Small intestine (tissue), 7 donors: ENCODE measurements at regions not wholly inside any gene's neighbourhood (a gene's known extent, or its start where the extent isn't known, plus 50 kb on each side); places are given as distances from the start of the nearest gene placed in this dataset.

Source experiments
- DNase-seq, 2 donors: peaks; one replicate each; pipeline versions ENCODE4 v3.0.0 to v3.0.0-alpha.2; 2013
- FAIRE-seq: peaks from 2 replicates; lab custom pipeline; 2012; peaks lifted over from hg19 to GRCh38; lab: Jason Lieb, UNC
- H3K27ac ChIP-seq, 3 donors: one replicate each; pipeline ENCODE4 v1.5.1; 2013; ENCODE audit warnings: low read length in 2 of 3, mild to moderate bottlenecking in 2 of 3, control low read depth in 1 of 3, inconsistent platforms in 1 of 3, low read depth in 1 of 3, moderate library complexity in 1 of 3
- H3K27me3 ChIP-seq, 3 donors: one replicate each; pipeline ENCODE4 v1.6.1; 2013; ENCODE audit warnings: low read length in 3 of 3, inconsistent platforms in 1 of 3; ENCODE audit not compliant: control insufficient read depth in 3 of 3, insufficient read depth in 3 of 3
- H3K36me3 ChIP-seq, 3 donors: one replicate each; pipeline ENCODE4 v1.6.1; 2013; ENCODE audit warnings: low read length in 3 of 3, inconsistent platforms in 1 of 3, low read depth in 1 of 3, mild to moderate bottlenecking in 1 of 3, moderate library complexity in 1 of 3; ENCODE audit not compliant: control insufficient read depth in 3 of 3, insufficient read depth in 2 of 3
- H3K4me1 ChIP-seq, 3 donors: one replicate each; pipeline ENCODE4 v1.6.1; 2013; ENCODE audit warnings: low read length in 2 of 3, inconsistent platforms in 1 of 3, low read depth in 1 of 3, mild to moderate bottlenecking in 1 of 3, moderate library complexity in 1 of 3; ENCODE audit not compliant: control insufficient read depth in 3 of 3, insufficient read depth in 2 of 3
- H3K4me3 ChIP-seq, 3 donors: one replicate each; pipeline ENCODE4 v1.5.1; 2013; ENCODE audit warnings: low read length in 3 of 3, control low read depth in 1 of 3, inconsistent platforms in 1 of 3, low read depth in 1 of 3, mild to moderate bottlenecking in 1 of 3, moderate library complexity in 1 of 3
- H3K9me3 ChIP-seq, 2 donors: one replicate each; pipeline ENCODE4 v1.6.1; 2013; ENCODE audit warnings: low read depth in 1 of 2, low read length in 1 of 2; ENCODE audit not compliant: control insufficient read depth in 2 of 2, insufficient read depth in 1 of 2
- WGBS, 3 donors: extraction: QIAGEN DNeasy Blood & Tissue Kit; methylation state at CpG; one replicate each; pipeline ENCODE4 v1.1.7; 2013; 5-methylcytosine and 5-hydroxymethylcytosine counted together
- donor health status: healthy with polysubstance abuse.
- donor health status: control.
- donor health status: control.
- donor health status: Bipolar disorder and iron deficiency.
- donor health status: healthy.

DNA sequence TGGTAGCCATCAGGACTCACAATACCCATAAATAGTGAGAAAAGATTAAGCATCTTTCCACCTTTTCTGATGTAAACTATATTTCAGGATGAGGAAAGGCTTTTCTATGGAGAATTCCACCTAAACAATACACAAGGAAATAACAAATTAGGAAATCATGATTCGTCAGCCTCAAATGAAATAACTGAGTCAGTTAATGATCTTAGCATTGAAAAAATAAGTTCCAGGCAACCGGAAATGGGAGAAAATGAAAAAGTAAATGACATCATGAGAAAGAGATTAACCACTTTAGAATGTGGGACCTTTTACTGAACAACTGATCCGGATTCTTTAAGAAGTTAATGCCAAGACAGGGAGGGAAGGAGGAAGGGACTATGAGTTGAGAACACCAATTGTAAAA lies 742.3 kb downstream of the TNS3 start:
- no peaks in the 10 kb centered on the region for H3K4me1 ChIP-seq
- H3K27ac ChIP-seq: no peak overlapping the region
- H3K4me3 ChIP-seq: no peak overlapping the region
- 78 to 84% (median 83%) methylated on average over 3 of the region's 3 CpGs for WGBS, 3 donors
- DNase-seq: no peak
- no peaks in the 10 kb centered on the region for H3K27me3 ChIP-seq
- H3K36me3 ChIP-seq: no peaks in the 10 kb centered on the region
- FAIRE-seq: no peak
- H3K9me3 ChIP-seq: no peaks in the 10 kb centered on the region

DNA sequence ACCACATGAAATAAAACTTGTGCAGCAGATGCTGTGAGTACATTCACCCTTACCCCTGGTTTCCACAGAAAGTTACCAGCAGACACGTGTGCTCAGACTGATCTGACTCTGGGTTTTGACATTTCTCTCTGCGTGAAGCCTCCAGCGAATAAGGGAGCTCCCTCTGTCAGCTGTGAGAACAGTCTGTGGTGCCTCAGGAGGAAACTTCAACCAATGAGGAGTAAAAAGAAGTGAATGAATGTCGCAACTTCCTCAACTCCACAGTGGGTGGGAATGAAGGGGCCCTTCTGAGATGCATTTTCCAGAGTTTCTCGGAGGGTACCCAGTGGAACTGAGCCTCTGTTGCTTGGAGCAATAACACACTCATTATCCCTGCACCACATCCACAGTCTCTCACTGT lies 743.4 kb downstream of the TNS3 start:
- Histone ChIP-seq H3K9me3 (no peaks in the 10 kb centered on the region), H3K36me3 (no peaks in the 10 kb centered on the region), H3K4me3 (no peak overlapping the region), H3K4me1 (no peaks in the 10 kb centered on the region), H3K27ac (no peak overlapping the region), H3K27me3 (no peaks in the 10 kb centered on the region)
- FAIRE-seq (no peak), DNase-seq (no peak)
- WGBS, 3 donors: 69 to 89% (median 87%) methylated on average over 5 of the region's 5 CpGs

DNA sequence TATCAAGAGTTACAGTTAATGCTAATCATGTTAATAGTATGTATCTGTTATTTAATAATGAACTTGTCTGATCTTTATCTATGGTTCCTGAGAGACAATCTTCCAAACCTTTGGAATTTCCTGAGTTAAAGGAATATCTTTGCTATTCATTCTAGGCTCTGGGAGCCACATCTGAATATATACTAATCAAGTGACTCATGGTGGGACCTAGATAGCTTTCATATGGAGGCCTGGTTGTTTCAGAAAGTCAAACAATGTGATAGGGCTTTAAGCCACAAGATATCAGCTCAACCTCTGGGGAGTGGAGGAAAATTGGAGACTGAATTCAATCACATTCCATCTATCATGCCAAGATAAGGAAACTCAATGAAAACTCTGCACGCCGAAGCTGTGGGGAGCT lies 746.4 kb downstream of the TNS3 start:
- Histone ChIP-seq H3K27me3 (no peaks in the 10 kb centered on the region), H3K36me3 (no peaks in the 10 kb centered on the region), H3K27ac (no peak overlapping the region), H3K4me3 (no peak overlapping the region), H3K4me1 (no peaks in the 10 kb centered on the region), H3K9me3 (no peaks in the 10 kb centered on the region)
- WGBS, 3 donors: 35 to 76% (median 73%) methylated on average over 2 of the region's 2 CpGs
- DNase-seq: no peak
- no peak for FAIRE-seq

DNA sequence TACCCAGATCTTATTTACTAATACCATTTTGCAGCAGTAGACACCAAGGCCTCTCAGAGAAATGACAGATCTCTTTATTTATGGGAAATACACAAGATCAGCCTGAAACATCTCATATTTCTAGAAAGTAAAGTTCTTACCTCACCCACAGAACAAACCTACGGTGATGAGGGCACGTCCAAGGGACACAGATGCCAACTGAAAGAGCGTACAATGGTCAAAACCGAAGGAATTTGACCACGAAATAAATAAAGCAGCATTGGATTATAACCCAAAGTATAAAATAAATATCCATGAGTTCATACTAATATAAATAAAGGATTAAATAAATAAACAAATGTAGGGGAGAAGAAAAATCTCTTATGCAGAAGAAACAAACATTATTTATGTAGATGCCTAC lies 747.0 kb downstream of the TNS3 start:
- Histone ChIP-seq H3K27me3 (no peaks in the 10 kb centered on the region), H3K9me3 (no peaks in the 10 kb centered on the region), H3K27ac (no peak overlapping the region), H3K36me3 (no peaks in the 10 kb centered on the region), H3K4me1 (no peaks in the 10 kb centered on the region), H3K4me3 (no peak overlapping the region)
- DNase-seq (no peak), FAIRE-seq (no peak)
- 68 to 81% (median 79%) methylated on average over 5 of the region's 5 CpGs for WGBS, 3 donors

DNA sequence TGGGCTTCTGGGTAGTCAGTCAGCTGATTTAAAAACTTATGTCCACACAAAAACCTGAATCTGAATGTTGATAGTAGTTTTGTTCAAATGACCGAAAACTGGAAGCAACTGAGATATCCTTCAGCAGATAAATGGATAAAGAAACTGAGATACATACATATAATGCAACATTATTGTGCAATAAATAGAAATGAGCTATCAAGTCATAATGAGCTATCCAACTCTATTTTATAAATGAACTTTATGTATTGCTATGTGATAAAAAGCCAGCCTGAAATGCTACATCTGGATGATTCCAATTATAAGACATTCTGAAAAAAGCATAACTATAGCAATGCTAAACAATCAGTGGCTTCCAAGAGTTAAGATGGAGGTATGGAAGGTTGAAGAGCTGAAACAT lies 748.7 kb downstream of the TNS3 start:
- no peak for DNase-seq
- no peak for FAIRE-seq
- Histone ChIP-seq H3K9me3 (no peaks in the 10 kb centered on the region), H3K36me3 (no peaks in the 10 kb centered on the region), H3K4me3 (no peak overlapping the region), H3K4me1 (no peaks in the 10 kb centered on the region), H3K27ac (no peak overlapping the region), H3K27me3 (no peaks in the 10 kb centered on the region)
- WGBS, 3 donors: 79 to 89% (median 80%) methylated on average over 1 of the region's 1 CpG

DNA sequence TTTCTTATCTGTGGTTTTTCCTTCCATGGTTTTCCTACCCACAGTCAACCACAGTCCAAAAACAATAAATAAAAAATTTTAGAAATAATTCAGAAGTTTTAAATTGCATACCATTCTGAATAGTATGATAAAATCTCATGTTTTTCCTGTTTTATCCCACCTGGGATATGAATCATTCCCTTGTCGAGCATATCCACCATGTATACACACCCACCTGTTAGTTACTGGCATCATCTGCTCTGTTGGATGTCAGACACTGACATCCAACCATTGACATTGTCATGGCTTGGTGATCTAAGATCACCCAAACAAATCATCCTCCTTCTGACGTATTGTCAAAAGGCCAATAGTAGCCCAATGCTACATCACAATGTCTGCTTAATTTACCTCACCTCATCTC lies 749.8 kb downstream of the TNS3 start:
- 70 to 82% (median 79%) methylated on average over 2 of the region's 2 CpGs for WGBS, 3 donors
- no peak for DNase-seq
- Histone ChIP-seq H3K27me3 (no peaks in the 10 kb centered on the region), H3K36me3 (no peaks in the 10 kb centered on the region), H3K9me3 (peaks cover 0 to 9% of the 10 kb centered on the region in 2 donors), H3K27ac (no peak overlapping the region), H3K4me1 (no peaks in the 10 kb centered on the region), H3K4me3 (no peak overlapping the region)
- no peak for FAIRE-seq

DNA sequence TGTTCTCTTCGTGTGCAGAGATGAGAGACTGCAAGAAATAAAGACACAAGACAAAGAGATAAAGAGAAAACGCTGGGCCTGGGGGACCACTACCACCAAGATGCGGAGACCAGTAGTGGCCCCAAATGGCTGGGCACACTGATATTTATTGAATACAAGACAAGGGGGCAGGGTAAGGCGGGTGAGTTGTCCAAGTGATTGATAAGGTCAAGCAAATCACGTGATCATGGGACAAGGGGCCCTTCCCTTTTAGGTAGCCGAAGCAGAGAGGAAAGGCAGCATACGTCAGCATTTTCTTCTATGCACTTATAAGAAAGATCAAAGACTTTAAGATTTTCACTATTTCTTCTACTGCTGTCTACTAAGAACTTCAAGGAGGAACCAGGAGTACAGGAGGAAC lies 762.1 kb downstream of the TNS3 start:
- no peaks in the 10 kb centered on the region for H3K4me1 ChIP-seq
- 86 to 88% (median 87%) methylated on average over 7 of the region's 7 CpGs for WGBS, 3 donors
- DNase-seq (no peak), FAIRE-seq (no peak)
- no peaks in the 10 kb centered on the region for H3K36me3 ChIP-seq
- H3K27ac ChIP-seq: no peak overlapping the region
- no peaks in the 10 kb centered on the region for H3K27me3 ChIP-seq
- H3K4me3 ChIP-seq: no peak overlapping the region
- peaks cover 0 to 4% of the 10 kb centered on the region in 2 donors for H3K9me3 ChIP-seq

DNA sequence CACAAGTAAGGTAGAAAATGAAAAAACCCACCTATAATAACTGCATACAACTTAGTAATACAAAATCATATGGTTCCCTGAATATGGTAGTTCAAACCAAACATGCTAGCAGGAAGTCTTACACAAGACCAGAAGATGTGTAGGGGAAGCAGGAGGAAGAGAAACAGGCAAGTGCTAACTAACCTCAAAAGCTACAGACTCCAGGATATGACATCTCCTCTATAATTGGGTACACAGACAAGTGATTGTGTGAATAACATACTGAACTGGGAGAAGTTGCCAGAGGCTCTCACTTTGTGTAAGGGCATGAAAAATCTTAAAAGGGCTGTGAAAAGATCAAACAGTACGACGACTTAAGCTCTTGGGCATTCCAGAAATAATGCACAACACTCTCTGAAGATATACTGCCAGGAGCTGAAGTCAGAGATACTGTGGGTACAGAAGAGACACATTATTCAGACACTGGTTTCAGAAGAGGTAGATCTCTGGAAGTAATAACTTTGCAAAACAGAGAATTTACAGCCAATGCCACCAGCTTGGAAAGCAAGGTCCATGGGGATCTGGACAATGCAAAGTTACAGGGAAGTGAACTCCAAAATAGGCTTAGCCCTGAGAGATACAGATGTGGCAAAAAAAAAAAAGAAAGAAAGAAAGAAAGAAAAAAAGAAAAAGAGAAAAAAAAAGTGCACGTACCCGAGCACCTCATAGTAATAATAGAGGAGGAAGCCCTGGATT lies 767.2 kb downstream of the TNS3 start:
- Histone ChIP-seq H3K9me3 (no peaks in the 10 kb centered on the region), H3K27me3 (no peaks in the 10 kb centered on the region), H3K36me3 (no peaks in the 10 kb centered on the region), H3K4me1 (no peaks in the 10 kb centered on the region), H3K4me3 (no peak overlapping the region), H3K27ac (no peak overlapping the region)
- 88 to 95% (median 92%) methylated on average over 4 of the region's 4 CpGs for WGBS, 3 donors
- FAIRE-seq (no peak), DNase-seq (no peak)

DNA sequence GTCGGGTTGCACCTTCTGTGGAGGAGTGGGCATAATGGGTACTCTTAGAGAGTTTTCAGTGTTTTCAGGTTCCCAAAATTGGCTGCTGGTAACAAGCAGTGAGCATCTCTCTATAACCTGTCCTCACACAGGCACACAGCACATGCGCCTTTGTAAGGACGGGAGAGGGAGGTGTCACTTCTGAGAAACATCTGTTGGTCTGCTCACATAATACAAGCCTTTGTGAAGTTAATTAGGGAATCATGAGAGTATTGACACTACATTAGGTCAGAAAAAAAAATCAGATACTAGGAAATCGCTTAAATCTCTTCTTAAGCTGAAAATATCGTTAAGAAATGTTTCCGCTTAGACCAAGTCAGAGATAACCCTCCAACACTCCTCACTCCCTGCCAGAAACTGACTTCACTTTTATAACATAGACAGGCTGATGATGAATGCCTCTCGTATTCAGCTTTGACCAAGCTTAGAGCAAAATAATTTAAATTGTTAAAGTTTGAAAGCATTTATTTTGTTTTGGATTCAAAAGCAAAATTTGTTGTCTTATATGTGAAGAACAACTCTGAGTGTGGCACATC lies 769.7 kb downstream of the TNS3 start:
- Histone ChIP-seq H3K36me3 (no peaks in the 10 kb centered on the region), H3K27me3 (no peaks in the 10 kb centered on the region), H3K9me3 (no peaks in the 10 kb centered on the region), H3K4me1 (no peaks in the 10 kb centered on the region), H3K27ac (no peak overlapping the region), H3K4me3 (no peak overlapping the region)
- DNase-seq (no peak), FAIRE-seq (no peak)
- 79 to 84% (median 81%) methylated on average over 7 of the region's 7 CpGs for WGBS, 3 donors
